ENCODE measurements at regions not wholly inside any gene's neighbourhood (a gene's known extent, or its start where the extent isn't known, plus 50 kb on each side); places are given as distances from the start of the nearest gene placed in this dataset.

GRCh38 chr12:63266988-63267387 lies 116.0 kb upstream of the AVPR1A start:
- TF ChIP-seq EZH2 (IDR thresholded peaks at IDR 0.05; ENCODE audit: insufficient read depth, poor library complexity, severe bottlenecking) (no peak), EZH2phosphoT487 (IDR thresholded peaks at IDR 0.05; ENCODE audit: insufficient read depth, low read depth) (no peak)
